PC-3 (cell line): ENCODE measurements at regions not wholly inside any gene's neighbourhood (a gene's known extent, or its start where the extent isn't known, plus 50 kb on each side); places are given as distances from the start of the nearest gene placed in this dataset.

Experiments
- EZH2 ChIP-seq: fragments of 300-600 bp; sonication (generic); IDR thresholded peaks from one replicate; pipeline ENCODE4 v1.6.1; 2017; ENCODE audit warnings: antibody characterized with exemption, mild to moderate bottlenecking, low read length; ENCODE audit not compliant: unreplicated experiment
- EZH2phosphoT487 ChIP-seq: fragments of 300-600 bp; sonication (generic); IDR thresholded peaks from 2 replicates; pipeline ENCODE4 v1.6.1; 2018; ENCODE audit warnings: mild to moderate bottlenecking, antibody characterized with exemption, low read length, borderline replicate concordance
- TF ChIP-seq, protein P1 (sequence below): fragments of 300-600 bp; sonication (generic); conservative IDR thresholded peaks from 2 replicates; pipeline ENCODE4 v1.5.1; 2017; ENCODE audit warnings: antibody characterized with exemption, low read depth, mild to moderate bottlenecking, low read length

DNA sequence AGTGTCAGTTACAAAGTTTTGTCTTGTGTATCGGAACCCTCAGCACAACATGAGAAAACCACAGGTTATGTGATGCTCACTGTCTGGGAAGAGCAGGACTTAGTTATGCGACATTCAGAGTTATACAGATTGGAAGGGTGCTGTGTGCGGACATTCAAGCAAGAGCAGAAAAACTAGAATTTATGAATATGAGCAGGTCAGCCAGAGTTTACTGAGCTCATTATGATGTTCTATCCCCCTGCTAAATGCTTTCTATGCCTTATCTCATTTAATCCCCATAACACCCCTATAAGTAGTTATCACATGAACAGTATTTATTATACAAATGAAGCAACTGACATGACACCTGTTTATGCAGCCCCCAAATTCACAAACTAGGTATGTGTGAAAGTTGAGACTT is 1083.2 kb downstream of the FLRT2 start:
- TF ChIP-seq EZH2phosphoT487: no peak
- TF ChIP-seq, protein P1, sequence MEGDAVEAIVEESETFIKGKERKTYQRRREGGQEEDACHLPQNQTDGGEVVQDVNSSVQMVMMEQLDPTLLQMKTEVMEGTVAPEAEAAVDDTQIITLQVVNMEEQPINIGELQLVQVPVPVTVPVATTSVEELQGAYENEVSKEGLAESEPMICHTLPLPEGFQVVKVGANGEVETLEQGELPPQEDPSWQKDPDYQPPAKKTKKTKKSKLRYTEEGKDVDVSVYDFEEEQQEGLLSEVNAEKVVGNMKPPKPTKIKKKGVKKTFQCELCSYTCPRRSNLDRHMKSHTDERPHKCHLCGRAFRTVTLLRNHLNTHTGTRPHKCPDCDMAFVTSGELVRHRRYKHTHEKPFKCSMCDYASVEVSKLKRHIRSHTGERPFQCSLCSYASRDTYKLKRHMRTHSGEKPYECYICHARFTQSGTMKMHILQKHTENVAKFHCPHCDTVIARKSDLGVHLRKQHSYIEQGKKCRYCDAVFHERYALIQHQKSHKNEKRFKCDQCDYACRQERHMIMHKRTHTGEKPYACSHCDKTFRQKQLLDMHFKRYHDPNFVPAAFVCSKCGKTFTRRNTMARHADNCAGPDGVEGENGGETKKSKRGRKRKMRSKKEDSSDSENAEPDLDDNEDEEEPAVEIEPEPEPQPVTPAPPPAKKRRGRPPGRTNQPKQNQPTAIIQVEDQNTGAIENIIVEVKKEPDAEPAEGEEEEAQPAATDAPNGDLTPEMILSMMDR: no peak
- no peak for TF ChIP-seq EZH2
